MCF 10A (cell line): ENCODE measurements at regions not wholly inside any gene's neighbourhood (a gene's known extent, or its start where the extent isn't known, plus 50 kb on each side); places are given as distances from the start of the nearest gene placed in this dataset.

Experiments used
- BruUV-seq: library from RNA; stranded (reverse); fragments of 400-500 nt; replicated peaks from 2 replicates; lab custom pipeline; 2021; lab: Mats Ljungman, UMichigan
- CTCF ChIA-PET: fragments of 300-600 bp; sonication (Branson Sonifier 250); formaldehyde crosslinking; extraction: SDS; loops from one replicate; lab custom pipeline; 2021; ENCODE audit warnings: antibody characterized with exemption, inconsistent platforms; lab: Yijun Ruan, JAX
- POLR2A ChIA-PET: fragments of 300-600, 350-650 bp; sonication (Branson Sonifier 250); formaldehyde crosslinking; extraction: SDS; loops from one replicate; lab custom pipeline; 2020; ENCODE audit warnings: antibody characterized with exemption, inconsistent platforms; lab: Yijun Ruan, JAX
- DNase-seq: peaks from one replicate; pipeline ENCODE4 v3.0.0-alpha.2; 2018; ENCODE audit not compliant: unreplicated experiment
- H3K27ac Mint-ChIP-seq: one replicate; pipeline ENCODE4 v1.8.0; 2022; ENCODE audit warnings: mild to moderate bottlenecking, low read depth, mixed read lengths; ENCODE audit not compliant: unreplicated experiment
- H3K27me3 Mint-ChIP-seq: one replicate; pipeline ENCODE4 v1.8.0; 2022; ENCODE audit warnings: mixed read lengths; ENCODE audit not compliant: insufficient read depth, unreplicated experiment
- H3K36me3 Mint-ChIP-seq: one replicate; pipeline ENCODE4 v1.8.0; 2022; ENCODE audit warnings: mild to moderate bottlenecking, moderate library complexity, mixed read lengths; ENCODE audit not compliant: insufficient read depth, unreplicated experiment
- H3K4me1 Mint-ChIP-seq: one replicate; pipeline ENCODE4 v1.8.0; 2022; ENCODE audit warnings: mixed read lengths; ENCODE audit not compliant: insufficient read depth, unreplicated experiment
- H3K4me3 Mint-ChIP-seq: one replicate; pipeline ENCODE4 v1.8.0; 2022; ENCODE audit warnings: mild to moderate bottlenecking, moderate library complexity, mixed read lengths; ENCODE audit not compliant: unreplicated experiment
- H3K9me3 Mint-ChIP-seq: one replicate; pipeline ENCODE4 v1.8.0; 2022; ENCODE audit warnings: mixed read lengths; ENCODE audit not compliant: unreplicated experiment
- intact Hi-C: fragments of 100-400 bp; cut with micrococcal nuclease; formaldehyde crosslinking; loops from 2 replicates; pipeline ENCODE4 v1.14.1; 2022
- TF ChIP-seq, protein P1 (sequence below): fragments of 200-600 bp; IDR thresholded peaks from one replicate; pipeline ENCODE4 v1.8.0; 2022; ENCODE audit warnings: antibody characterized with exemption, mild to moderate bottlenecking; ENCODE audit not compliant: unreplicated experiment

DNA sequence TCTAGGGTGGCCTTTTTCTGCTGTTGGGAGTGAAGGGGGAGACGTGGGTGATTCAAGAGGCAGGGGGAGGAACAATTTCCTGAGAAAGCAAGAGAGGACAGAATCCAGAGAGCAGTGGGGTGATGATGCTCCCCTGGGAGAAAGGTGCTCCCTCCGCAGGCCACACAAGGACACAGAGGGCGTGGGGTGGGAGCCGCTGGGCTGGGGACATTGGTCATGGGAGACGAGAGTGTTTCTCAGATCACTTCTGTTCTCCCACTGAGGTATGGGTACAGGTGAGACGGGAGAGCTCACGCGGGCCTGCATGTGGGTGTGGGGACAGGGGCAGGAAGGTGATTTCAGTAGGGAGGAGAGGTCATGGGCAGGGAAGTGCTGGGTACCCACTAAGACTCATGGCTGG is 259.5 kb upstream of the CTBP2 start:
- Mint-ChIP-seq H3K4me3 (no peak overlapping the region), H3K27ac (no peak overlapping the region), H3K9me3 (no peaks in the 10 kb centered on the region), H3K36me3 (no peaks in the 10 kb centered on the region), H3K4me1 (no peaks in the 10 kb centered on the region), H3K27me3 (peaks cover 40% of the 10 kb centered on the region)
- no TSS peak for BruUV-seq
- intact Hi-C loops: no loop called here
- TF ChIP-seq, protein P1, sequence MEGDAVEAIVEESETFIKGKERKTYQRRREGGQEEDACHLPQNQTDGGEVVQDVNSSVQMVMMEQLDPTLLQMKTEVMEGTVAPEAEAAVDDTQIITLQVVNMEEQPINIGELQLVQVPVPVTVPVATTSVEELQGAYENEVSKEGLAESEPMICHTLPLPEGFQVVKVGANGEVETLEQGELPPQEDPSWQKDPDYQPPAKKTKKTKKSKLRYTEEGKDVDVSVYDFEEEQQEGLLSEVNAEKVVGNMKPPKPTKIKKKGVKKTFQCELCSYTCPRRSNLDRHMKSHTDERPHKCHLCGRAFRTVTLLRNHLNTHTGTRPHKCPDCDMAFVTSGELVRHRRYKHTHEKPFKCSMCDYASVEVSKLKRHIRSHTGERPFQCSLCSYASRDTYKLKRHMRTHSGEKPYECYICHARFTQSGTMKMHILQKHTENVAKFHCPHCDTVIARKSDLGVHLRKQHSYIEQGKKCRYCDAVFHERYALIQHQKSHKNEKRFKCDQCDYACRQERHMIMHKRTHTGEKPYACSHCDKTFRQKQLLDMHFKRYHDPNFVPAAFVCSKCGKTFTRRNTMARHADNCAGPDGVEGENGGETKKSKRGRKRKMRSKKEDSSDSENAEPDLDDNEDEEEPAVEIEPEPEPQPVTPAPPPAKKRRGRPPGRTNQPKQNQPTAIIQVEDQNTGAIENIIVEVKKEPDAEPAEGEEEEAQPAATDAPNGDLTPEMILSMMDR: no peak
- ChIA-PET CTCF (interaction anchor here (0.8 to 1.2 kb wide), 2 partner anchors 11 to 45 kb away, joined by 3 read pairs; no protein-coding TSS in a partner anchor), POLR2A (no interaction called here)
- DNase-seq: no peak

DNA sequence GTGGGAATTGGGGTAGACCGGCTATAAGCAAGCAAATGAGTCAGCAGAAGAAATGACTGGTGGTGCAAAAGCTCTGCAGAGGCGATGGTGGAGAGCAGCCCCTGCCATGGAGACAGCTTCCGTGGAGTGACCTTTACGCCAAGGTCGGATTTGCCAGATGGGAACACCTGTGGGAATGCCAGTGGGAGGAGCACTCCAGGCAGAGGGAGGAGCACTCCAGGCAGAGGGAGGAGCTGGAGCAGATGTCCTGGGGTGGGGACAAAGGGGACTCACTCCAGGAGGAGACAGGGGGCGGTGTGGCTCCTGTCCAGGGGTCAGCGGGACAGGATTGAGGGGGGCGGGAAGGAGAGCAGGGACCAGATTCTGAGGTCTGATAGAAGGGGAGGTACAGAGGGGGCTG is 258.8 kb upstream of the CTBP2 start:
- intact Hi-C loops: no loop called here
- TF ChIP-seq, protein P1: no peak
- POLR2A ChIA-PET: no interaction called here
- BruUV-seq: no TSS peak
- Mint-ChIP-seq H3K27me3 (peaks cover 33% of the 10 kb centered on the region), H3K4me1 (no peaks in the 10 kb centered on the region), H3K27ac (no peak overlapping the region), H3K9me3 (no peaks in the 10 kb centered on the region), H3K36me3 (no peaks in the 10 kb centered on the region), H3K4me3 (no peak overlapping the region)
- CTCF ChIA-PET: interaction anchor here (1.2 kb wide), 1 partner anchor 11 kb away, joined by 3 read pairs; no protein-coding TSS in a partner anchor
- no peak for DNase-seq

DNA sequence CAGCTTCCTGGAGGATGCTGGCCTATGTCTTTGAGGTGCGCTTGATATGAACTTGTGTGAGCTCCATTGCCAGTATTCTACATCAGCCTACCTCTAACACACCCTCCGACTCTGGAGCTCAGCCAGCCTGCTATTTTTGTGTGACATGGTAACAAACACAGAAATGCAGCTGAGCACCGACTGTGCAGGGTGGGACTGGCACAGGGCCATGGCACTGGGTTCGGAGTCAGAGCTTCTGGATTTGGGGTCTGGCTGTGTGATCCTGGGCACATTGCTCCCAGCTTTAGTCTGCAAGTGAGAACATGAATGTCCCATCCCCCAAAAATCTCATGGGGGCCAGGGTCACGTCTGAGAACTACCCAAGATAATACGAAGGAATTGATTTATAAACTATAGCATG is 257.2 kb upstream of the CTBP2 start:
- TF ChIP-seq, protein P1: no peak
- intact Hi-C loops: no loop called here
- no peak overlapping the region for H3K27ac Mint-ChIP-seq
- H3K9me3 Mint-ChIP-seq: no peaks in the 10 kb centered on the region
- H3K36me3 Mint-ChIP-seq: no peaks in the 10 kb centered on the region
- BruUV-seq: no TSS peak
- ChIA-PET POLR2A (no interaction called here), CTCF (interaction anchor here (0.5 to 0.6 kb wide), 3 partner anchors 37 to 131 kb away, joined by 3 to 4 read pairs (median 3); no protein-coding TSS in a partner anchor)
- H3K27me3 Mint-ChIP-seq: peaks cover 18% of the 10 kb centered on the region
- DNase-seq: no peak
- H3K4me3 Mint-ChIP-seq: no peak overlapping the region
- H3K4me1 Mint-ChIP-seq: no peaks in the 10 kb centered on the region

DNA sequence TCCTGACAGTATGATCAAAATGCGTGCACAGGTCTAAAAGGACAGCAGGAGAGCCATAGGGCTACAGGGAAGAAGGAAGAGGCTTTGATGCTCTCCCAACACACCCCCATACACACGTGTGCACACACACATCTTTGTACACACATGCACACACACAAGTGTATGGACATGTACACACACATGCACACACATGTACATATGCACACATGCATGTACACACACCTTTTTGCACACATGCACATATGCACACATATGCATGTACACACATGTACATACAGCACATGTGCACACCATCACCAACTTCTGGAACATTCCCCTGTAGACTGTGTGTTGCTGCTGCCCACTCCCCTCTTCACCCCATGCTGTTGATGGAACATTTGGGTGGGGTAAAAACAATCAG is 255.6 kb upstream of the CTBP2 start:
- no peak for DNase-seq
- H3K4me1 Mint-ChIP-seq: no peaks in the 10 kb centered on the region
- H3K36me3 Mint-ChIP-seq: no peaks in the 10 kb centered on the region
- CTCF ChIA-PET: interaction anchor here (1.0 kb wide), 1 partner anchor 8 kb away, joined by 4 read pairs; no protein-coding TSS in a partner anchor
- no peaks in the 10 kb centered on the region for H3K9me3 Mint-ChIP-seq
- intact Hi-C loops: no loop called here
- H3K4me3 Mint-ChIP-seq: no peak overlapping the region
- POLR2A ChIA-PET: interaction anchor here (0.9 to 1.5 kb wide), 2 partner anchors 9 to 10 kb away, joined by 3 to 4 read pairs; no protein-coding TSS in a partner anchor
- TF ChIP-seq, protein P1: no peak
- no TSS peak for BruUV-seq
- H3K27ac Mint-ChIP-seq: no peak overlapping the region
- H3K27me3 Mint-ChIP-seq: peaks cover 10% of the 10 kb centered on the region
